Activated B cell treated with CpG ODN at 0.5 μM for 24 hours (primary cell): ENCODE measurements at regions not wholly inside any gene's neighbourhood (a gene's known extent, or its start where the extent isn't known, plus 50 kb on each side); places are given as distances from the start of the nearest gene placed in this dataset.
"Not testable (repeated sequence)": the region's sequence is repeated elsewhere in the genome, so short reads cannot be mapped to it uniquely, and the experiment has no call there.

ENCODE experiments used
- ATAC-seq: fragments of 200-7000 bp; cut with Tn5 transposase; one replicate; pipeline ENCODE4 v1.10.0; 2021; ENCODE audit warnings: low read depth, mild to moderate bottlenecking, moderate library complexity
- CTCF ChIA-PET: fragments of 350-600 bp; sonication (Branson Sonifier 250); formaldehyde crosslinking; loops from one replicate; lab custom pipeline; 2021; ENCODE audit warnings: antibody characterized with exemption; lab: Charles Lee
- POLR2A ChIA-PET: fragments of 350-600 bp; sonication (Branson Sonifier 250); formaldehyde crosslinking; loops from one replicate; lab custom pipeline; 2021; ENCODE audit warnings: antibody characterized with exemption; lab: Charles Lee
- DNase-seq: peaks from one replicate; pipeline ENCODE4 v3.0.0; 2022
- H3K27ac Mint-ChIP-seq: one replicate; pipeline ENCODE4 v1.8.0; 2020; ENCODE audit warnings: mixed read lengths
- H3K27me3 Mint-ChIP-seq: one replicate; pipeline ENCODE4 v1.8.0; 2021; ENCODE audit warnings: mixed read lengths
- H3K36me3 Mint-ChIP-seq: one replicate; pipeline ENCODE4 v1.8.0; 2021; ENCODE audit warnings: low read depth, mixed read lengths
- H3K4me1 Mint-ChIP-seq: one replicate; pipeline ENCODE4 v1.8.0; 2021; ENCODE audit warnings: mixed read lengths
- H3K4me3 Mint-ChIP-seq: one replicate; pipeline ENCODE4 v1.8.0; 2020; ENCODE audit warnings: mild to moderate bottlenecking, mixed read lengths
- H3K9me3 Mint-ChIP-seq: one replicate; pipeline ENCODE4 v1.8.0; 2020; ENCODE audit warnings: mixed read lengths
- CTCF ChIP-seq: fragments of 200-600 bp; IDR thresholded peaks from one replicate; pipeline ENCODE4 v1.8.0; 2022; ENCODE audit warnings: antibody characterized with exemption, mild to moderate bottlenecking
- intact Hi-C: fragments of 100-400 bp; cut with micrococcal nuclease; formaldehyde crosslinking; loops from one replicate; pipeline ENCODE4 v1.15.1; 2024

GRCh38 chr4:72893354-72894066 is 176.0 kb downstream of the COX18 start:
- ATAC-seq (no peak), DNase-seq (no peak)
- H3K27ac Mint-ChIP-seq = no peak overlapping the region
- H3K27me3 Mint-ChIP-seq = peaks cover 3% of the 10 kb centered on the region
- no peaks in the 10 kb centered on the region for H3K4me1 Mint-ChIP-seq
- no peaks in the 10 kb centered on the region for H3K9me3 Mint-ChIP-seq
- intact Hi-C loops = no loop called here
- no peak for TF ChIP-seq CTCF
- no peaks in the 10 kb centered on the region for H3K36me3 Mint-ChIP-seq
- CTCF ChIA-PET = no interaction called here
- POLR2A ChIA-PET = no interaction called here
- no peak overlapping the region for H3K4me3 Mint-ChIP-seq

GRCh38 chr4:72888331-72888730 is 181.2 kb downstream of the COX18 start:
- CTCF ChIA-PET = no interaction called here
- Mint-ChIP-seq H3K36me3 (no peaks in the 10 kb centered on the region), H3K27ac (no peak overlapping the region), H3K4me3 (no peak overlapping the region), H3K9me3 (no peaks in the 10 kb centered on the region), H3K27me3 (peaks cover 3% of the 10 kb centered on the region), H3K4me1 (no peaks in the 10 kb centered on the region)
- ATAC-seq = no peak
- intact Hi-C loops = no loop called here
- POLR2A ChIA-PET = no interaction called here
- DNase-seq = no peak
- TF ChIP-seq CTCF = no peak

- ChIA-PET CTCF (no interaction called here), POLR2A (no interaction called here)
- Mint-ChIP-seq H3K9me3 (no peaks in the 10 kb centered on the region), H3K4me1 (no peaks in the 10 kb centered on the region), H3K27me3 (peaks cover 1% of the 10 kb centered on the region), H3K4me3 (no peak overlapping the region), H3K27ac (no peak overlapping the region), H3K36me3 (no peaks in the 10 kb centered on the region)
- intact Hi-C loops = no loop called here
- ATAC-seq (no peak), DNase-seq (no peak)
- TF ChIP-seq CTCF = no peak
Observed at GRCh38 chr4:72887152-72887551, 182.4 kb downstream of the COX18 start.

GRCh38 chr4:72886602-72887001 is 182.9 kb downstream of the COX18 start:
- Mint-ChIP-seq H3K9me3 (no peaks in the 10 kb centered on the region), H3K27ac (no peak overlapping the region), H3K36me3 (no peaks in the 10 kb centered on the region), H3K4me1 (no peaks in the 10 kb centered on the region), H3K27me3 (no peaks in the 10 kb centered on the region), H3K4me3 (no peak overlapping the region)
- CTCF ChIA-PET = no interaction called here
- POLR2A ChIA-PET = no interaction called here
- intact Hi-C loops = no loop called here
- no peak for TF ChIP-seq CTCF
- no peak for ATAC-seq
- no peak for DNase-seq

- H3K9me3 Mint-ChIP-seq, ATAC-seq, H3K4me1 Mint-ChIP-seq, H3K4me3 Mint-ChIP-seq, DNase-seq, H3K27me3 Mint-ChIP-seq, H3K36me3 Mint-ChIP-seq, CTCF ChIA-PET, H3K27ac Mint-ChIP-seq, POLR2A ChIA-PET, intact Hi-C loops: not testable (repeated sequence)
Observed at GRCh38 chr4:72884225-72884624, 185.3 kb downstream of the COX18 start.

- intact Hi-C loops = no loop called here
- Mint-ChIP-seq H3K36me3 (no peaks in the 10 kb centered on the region), H3K27ac (no peak overlapping the region), H3K9me3 (peaks cover 5% of the 10 kb centered on the region), H3K4me1 (no peaks in the 10 kb centered on the region), H3K27me3 (no peaks in the 10 kb centered on the region), H3K4me3 (no peak overlapping the region)
- CTCF ChIA-PET = no interaction called here
- ATAC-seq (no peak), DNase-seq (no peak)
- no peak for TF ChIP-seq CTCF
- POLR2A ChIA-PET = no interaction called here
Observed at GRCh38 chr4:72876946-72877345, 192.6 kb downstream of the COX18 start.
